GM18520 (cell line): ENCODE measurements at regions not wholly inside any gene's neighbourhood (a gene's known extent, or its start where the extent isn't known, plus 50 kb on each side); places are given as distances from the start of the nearest gene placed in this dataset.

Experiments used
- ATAC-seq: cut with Tn5 transposase; IDR thresholded peaks from one replicate; pipeline ENCODE4 v1.9.1; 2021; ENCODE audit not compliant: unreplicated experiment

DNA sequence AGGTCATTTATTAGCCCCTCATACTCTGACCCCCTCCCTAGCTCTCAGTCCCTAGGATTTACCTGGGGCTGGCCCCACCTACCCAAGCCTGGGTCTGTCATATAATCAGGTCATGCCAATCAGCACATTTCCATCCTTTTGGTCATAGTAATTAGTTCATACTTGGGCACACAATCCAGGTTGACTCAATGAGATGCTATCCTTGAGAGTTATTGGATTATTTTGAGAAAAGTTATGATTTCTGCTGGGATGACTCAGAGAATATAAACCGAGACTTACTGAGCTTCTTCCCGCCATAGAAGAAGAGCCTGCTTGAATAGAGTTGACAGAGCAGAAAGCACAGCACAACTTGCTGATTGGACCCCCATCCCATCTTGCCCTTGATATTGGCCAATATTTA lies 331.5 kb downstream of the CBLN1 start:
- ATAC-seq = no peak

DNA sequence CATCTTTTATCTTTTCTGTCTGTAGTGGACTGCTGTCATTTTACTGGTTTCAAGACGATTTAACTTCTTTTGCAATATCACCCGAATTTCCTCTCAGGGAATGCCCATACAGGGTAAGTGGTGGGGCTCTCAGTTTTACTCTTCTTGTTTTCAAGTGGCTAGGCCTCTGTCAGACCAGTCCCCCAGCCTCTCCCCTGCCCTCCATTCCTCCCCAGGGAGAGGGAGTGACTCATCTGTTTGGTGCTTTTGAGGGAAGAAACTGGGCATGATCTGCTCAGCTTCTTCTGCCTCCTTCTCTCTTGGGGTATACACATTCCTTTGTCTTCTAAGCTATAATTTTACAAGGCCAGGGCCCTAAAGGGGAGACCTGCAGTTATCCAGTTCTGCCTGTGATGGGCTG lies 332.0 kb downstream of the CBLN1 start:
- ATAC-seq = no peak

DNA sequence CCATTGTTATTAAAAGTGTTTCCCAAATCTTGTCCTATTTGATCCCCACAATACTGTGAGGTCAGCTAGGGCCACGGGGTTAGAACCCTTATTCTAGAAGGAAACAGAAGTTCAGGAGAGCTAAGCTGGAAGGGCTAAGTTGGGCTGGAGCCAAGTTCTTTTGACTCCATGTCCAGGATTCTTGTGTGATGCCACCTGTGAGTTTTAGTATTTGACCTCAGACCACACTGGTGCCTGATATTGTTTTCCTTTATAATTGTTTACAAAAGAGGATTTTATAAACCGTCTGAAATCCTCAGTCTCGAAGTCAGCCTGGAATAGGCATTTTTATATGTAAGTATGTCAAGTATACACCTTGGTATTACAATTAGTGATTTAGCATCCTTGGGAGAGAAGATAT lies 332.7 kb downstream of the CBLN1 start:
- no peak for ATAC-seq

DNA sequence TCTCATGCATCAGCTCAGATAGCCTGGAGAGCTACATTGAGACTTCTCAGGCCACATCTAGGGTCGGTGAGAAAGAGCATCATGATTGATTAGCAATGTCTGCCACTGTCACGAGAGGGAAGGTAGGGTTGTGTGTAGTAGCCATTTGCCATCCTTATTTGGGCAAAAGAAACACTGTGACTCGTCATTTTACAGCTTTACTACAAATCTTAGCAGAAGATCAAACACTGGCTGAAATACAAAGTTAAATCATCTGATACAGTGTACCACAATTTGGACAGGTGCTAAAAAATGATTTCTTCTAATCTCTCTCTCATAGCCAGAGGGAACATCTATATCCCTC lies 334.3 kb downstream of the CBLN1 start:
- no peak for ATAC-seq

DNA sequence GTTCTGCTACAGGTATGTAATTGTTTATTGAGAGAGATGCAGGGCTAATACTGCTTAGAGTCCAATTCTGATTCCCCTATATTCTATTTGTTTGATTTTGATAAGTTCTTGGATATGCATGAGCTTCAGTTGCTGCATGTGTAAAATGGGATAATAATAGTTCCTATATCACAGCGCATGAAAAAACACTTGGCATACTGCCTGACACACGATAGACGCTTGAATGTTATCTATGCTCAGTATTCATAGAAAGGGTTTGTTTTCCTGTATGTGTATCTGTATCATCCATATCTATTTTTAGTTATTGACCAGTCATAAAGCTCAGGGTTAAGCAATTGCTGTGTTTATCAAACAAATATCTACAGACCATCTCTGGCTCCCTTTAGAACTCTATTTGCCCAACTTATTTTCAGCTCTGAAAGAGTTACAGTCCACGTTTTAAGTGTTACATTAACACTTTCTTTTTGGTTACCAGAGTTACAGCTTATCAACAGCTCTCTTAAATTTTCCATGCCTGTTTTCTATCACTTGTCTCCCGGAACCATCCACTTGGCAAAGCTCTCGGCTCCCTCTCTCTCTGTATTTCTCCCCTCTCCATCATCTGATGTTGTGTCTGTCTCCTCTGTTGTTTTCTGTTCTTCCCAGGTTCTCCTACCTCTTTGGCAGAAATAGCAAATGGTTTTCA lies 334.8 kb downstream of the CBLN1 start:
- ATAC-seq = no peak

DNA sequence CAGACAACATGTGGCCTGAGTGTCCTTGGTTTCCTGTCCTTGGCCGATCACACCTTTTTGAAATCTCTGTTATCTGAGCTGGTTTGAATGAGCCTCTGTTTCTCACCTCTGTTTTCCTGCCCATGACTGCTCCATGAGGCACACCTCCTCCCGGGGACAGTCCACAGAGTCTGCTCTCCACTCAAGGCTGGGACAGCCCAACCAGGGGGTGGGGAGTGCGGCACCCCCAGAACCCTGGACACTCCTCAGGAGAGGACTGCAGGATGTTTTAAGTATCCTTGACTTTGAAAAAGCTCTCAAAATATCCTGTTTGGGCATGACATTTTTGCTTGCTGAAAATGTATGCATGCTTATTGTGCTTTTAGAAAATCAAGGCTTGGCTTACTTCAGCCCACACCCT lies 333.0 kb upstream of the N4BP1 start:
- ATAC-seq = no peak

DNA sequence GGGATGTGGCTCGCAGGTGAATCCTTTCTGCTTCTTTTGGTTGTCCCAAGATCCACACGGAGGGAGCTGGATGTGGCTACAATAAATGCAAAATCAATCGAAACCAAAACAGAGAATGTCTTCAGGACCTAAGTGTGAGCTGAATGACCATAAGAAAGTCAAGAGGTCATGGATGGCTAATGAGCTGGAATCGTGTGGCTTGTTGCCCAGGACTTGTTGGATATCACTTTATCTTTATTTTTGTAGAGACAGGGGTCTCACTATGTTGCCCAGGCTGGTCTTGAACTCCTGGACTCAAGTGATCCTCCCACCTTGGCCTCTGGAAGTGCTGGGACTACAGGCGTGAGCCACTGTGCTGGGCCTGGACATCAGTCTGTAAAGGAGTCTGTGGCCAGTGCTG lies 326.8 kb upstream of the N4BP1 start:
- no peak for ATAC-seq

DNA sequence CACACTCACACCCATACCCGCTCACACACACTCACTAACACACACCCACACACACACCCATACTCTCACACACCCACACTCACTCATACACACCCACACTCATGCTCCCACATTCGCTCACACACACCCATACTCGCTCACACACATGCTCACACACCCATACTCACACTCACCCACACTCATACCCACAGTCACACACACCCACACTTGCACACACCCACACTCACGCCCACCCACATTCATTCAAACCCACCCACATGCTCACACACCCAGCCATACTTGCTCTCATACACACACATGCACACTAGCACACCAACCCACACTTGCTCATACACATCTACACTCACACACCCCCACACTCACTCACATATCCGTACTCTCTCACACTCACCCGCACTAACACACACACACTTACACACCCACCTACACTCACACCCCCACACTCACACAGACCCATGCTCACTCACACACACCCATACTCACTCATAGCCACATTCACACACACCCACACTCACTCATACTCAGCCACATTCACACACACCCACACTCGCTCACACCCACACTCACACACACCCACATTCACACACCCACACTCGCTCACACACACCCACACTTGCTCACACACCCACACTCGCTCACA lies 322.4 kb upstream of the N4BP1 start:
- no peak for ATAC-seq

DNA sequence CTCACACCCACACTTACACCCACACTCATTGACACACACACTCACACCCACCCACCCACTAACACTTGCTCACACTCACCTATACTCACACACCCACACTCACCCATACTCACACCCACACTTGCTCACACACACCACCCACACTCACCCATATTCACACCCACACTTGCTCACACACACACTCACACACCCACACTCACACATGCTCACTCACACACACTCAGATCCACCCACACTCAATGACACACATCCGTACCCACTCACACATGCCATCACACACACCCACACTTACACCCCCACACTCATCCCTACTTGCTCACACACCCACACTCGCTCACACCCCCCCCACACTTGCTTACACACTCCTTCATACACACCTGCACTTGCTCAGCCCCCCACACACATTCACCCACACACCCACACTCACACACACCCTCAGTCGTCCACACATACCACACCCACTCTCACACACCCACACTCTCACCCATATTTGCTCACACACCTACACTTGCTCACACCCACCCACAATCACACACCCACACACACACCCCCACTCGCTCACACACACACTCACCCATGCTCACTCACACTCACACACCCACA lies 321.1 kb upstream of the N4BP1 start:
- ATAC-seq = no peak

DNA sequence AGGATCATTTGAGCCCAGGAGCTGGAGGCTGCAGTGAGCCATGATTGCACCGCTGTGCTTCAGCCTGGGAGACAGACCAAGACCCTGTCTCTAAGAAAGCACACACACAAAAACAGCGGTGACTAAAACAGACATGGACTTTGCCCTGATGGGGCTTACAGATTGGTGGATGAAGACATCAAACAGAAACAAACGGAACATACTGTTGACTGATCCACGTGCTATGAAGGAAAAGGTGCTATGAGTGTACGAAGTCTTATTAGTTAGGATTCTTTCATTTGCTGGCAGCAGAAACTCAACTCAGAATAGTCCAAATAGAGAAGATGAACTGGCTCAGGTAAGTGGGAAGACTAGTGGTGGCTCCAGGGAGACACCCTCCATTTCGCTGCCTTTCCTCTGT lies 309.8 kb upstream of the N4BP1 start:
- ATAC-seq = no peak

DNA sequence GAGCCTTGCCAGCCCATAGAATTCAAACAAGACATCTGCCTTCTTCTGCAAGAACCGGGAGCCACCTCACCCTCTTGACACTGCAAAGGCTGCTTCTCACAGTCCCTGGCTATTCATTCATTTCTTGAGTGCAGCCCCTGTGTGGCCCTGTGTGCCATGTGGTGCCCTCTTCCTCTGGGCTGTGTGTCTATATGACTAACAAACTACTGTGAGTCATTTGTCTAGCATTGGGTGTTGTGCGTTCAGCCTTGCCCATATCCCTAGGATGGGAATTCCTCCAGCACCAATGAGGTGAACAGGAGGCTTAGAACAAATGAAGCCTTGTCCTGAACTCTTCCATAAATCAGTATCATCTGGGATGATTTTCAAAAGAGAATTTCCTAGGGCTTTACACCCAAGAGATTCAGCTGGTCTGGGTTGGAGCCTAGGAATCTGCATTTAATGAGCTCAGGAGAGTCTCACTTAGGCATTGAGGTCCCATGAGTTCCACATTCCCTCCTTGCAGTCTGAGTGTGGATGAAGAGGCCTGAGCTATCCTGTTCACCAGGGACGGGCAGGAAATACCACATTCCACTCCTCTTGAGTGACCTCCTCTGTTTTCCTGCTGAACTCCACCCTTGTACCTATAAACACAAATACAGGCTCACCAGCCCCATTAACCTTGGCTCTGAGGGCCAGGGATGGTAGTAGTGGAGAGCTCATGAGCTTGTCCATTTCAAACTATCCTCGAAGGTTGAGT lies 308.7 kb upstream of the N4BP1 start:
- no peak for ATAC-seq

DNA sequence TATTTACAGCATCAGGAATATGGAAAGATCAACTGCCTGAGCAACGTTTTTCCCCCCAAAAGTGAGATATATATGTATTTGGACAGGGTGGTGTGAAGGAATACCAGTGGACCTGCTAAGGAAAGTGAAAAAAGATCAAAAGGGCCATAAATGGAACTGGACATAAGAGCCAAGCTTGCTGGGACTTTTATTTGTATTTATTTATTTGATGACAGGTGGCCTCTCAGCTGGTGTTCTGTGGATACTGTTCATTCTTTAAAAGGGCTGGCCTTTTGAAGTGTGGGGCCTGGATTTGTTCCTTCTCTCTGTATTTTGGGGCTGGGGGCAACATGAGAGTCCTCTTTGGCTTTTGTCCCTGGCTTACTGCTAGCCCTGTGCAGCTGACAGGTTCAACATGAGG lies 306.6 kb upstream of the N4BP1 start:
- no peak for ATAC-seq

DNA sequence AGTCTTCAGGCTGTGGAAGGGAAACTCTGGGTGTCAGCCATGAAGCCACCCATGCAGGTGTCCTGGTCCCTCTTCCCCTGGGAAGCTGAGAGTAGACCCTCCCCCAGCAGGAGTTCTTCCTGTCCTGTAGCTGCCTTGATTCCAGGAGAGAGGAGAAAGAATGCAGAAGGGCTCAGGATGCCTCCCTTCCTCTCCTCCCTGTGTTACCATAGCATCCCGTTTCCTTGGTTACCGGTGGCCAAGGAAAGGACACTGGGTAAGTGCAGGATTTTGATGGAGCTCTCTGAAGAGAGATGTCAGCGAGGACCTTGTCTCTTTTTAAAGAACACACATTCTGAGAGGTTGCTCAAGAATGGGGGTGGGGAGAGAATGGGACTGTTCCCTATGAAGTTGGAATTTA lies 304.1 kb upstream of the N4BP1 start:
- no peak for ATAC-seq

DNA sequence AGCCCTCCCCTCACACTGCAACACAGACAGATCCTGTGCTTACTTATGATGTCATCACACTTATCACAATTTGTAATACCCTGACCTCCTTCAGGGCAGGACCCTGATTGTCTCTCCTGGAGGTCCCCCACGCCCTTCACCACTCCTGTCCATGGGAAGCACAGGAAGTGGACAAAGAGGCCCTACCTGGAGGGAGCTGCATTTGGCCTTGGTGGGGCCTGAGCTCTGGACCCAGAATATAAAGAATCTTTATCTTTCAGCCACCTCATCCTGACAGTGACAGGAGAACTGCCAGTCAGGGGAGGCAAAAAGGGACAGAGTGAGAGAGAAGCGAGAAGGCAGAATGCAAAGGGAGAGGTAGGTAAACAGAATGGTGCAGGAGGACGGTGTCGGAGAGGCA lies 303.4 kb upstream of the N4BP1 start:
- ATAC-seq = no peak

DNA sequence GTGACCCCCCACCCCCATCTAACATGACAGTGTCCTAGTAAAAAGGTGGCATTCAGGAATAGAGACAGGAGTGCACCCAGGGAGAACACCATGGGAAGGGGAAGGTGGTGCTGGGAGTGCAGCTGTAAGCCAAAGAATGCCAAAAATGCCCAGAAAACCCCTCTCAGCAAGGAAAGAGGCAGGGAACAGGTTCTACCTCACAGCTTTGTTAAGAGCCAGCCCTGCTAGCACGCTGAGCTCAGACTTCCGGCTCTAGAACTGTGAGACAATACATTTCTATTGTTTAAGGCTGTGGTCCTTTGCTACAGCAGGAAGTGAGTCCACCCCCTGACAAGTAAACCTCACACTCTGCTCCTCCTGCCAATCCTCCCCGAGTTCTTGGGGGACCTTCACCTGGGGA lies 302.4 kb upstream of the N4BP1 start:
- ATAC-seq = no peak

DNA sequence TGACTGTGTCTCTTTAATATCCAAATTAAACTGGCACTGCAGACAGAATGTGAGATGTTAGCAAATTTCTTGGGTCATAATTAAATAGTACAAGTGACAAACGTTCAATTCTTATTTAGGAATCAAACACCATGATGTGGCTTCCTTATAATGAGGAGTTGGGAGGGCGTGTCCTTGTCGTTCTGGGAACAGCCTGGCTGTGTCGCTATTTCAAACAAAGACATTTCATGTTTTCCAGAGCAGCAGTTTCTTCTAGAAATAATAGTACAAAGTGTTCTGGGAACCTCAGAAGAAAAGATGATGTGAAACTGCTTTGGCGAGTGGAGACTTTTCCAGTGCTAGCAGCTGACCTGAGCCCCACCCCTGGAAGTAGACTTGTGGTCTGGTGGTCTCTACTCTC lies 301.7 kb upstream of the N4BP1 start:
- ATAC-seq = no peak

DNA sequence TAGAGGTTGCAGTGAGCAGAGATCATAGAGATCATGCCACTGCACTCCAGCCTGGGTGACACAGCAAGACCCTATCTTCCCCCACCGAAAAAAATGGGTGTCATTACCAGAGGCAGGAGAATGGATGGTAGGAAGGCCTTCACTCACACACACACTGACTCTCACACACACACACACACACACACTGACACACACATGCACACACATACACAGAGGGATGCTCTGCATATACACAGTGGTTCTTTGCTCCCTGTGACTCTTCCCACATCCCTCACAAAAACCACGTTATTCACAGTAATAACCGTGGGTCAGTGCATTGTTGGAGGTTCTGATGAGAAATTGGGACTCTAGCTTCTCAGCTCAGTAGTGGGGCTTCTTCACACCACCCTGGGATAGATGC lies 300.2 kb upstream of the N4BP1 start:
- ATAC-seq = no peak

DNA sequence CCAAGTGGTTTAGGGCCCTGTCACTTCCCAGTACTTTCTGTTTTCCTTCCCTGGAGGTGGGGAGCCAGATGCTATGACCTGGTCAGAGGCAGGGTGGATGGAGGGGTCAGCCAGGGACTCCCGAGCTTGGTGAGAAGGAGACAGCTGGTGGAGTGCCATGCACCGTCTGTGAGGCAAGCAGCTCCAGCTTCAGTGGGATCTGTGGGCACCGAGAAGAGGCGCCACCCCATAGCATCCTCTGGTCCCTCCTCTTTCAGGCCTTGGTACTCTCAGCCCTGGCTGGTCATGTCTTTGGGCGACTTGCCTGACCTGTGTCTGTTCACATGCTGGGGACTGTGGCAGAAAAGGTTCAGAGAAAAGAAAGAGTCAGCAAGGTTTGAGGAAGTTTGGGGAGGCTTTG lies 299.3 kb upstream of the N4BP1 start:
- ATAC-seq = no peak

DNA sequence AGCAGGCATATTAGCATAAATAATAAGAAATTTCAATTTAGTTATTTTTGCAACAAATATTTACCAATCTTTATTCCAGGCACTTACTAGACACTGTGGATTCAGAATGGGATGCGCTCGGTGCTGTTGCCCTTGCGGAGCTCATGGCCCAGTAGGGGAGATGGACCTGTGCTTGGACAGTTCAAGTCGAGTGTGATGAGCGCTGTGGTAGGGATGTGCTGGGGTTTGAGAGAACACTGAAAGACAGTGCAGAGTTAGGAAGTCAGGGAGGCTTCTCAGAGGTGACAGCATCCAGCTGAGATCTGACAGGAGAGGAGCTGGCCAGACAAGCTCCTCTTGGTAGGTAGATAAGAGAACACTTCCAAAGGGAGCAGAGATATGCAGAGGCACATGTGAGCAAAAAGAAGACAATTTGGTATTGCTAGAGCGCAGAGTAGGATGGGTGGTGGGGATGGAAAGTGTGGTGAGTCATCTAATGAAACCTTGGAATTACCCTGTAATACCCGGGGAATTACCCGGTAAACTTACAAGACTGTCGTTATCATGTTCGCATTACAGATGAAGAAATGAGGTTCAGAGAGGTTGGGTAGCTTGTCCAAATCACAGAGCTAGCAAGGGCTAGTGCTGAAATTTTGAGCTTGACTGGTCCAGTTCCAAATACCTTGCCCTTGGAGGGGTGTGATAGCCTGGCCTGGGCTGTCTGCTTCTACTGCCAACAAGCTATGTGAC lies 298.1 kb upstream of the N4BP1 start:
- no peak for ATAC-seq

DNA sequence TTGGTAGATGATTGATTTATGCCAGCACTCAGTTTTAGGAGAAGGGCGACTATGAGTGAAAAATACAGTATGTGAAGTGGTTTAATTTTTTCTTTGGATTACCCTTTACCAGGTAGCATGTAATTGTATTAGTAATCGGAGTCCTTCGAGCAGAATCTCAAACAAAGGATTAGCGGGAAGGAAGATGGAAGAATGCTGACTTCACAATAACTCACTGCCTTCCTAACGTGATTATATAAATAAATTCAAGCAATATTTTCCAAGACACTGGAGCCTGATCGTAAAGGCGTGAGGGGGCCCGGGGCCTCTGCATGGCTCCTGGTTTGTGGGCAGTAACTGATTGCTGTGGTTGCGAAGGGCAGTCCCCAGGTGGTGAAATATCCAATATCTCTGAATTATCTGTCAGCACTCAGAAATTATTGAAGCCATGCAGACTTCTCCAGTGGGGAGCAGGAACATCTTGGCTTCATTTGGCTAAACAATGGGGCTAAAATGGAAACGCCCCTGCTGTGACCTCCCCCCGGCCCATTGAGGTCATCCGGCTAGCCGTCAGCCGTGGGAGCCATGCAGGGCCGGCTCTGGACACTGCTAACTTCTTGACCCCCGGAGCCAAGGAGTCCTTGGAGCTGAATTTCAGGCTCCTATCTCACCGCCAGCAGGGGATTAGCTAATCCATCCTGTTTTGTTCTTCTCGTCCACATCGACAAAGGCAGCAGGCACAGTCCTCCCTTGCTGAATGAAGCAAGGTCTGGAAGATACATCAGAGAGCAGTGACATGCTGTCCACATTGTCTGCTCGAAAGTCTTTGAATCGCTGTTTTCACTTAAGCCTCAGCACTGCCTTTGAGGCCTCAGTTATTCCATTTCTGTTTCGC lies 295.9 kb upstream of the N4BP1 start:
- no peak for ATAC-seq

DNA sequence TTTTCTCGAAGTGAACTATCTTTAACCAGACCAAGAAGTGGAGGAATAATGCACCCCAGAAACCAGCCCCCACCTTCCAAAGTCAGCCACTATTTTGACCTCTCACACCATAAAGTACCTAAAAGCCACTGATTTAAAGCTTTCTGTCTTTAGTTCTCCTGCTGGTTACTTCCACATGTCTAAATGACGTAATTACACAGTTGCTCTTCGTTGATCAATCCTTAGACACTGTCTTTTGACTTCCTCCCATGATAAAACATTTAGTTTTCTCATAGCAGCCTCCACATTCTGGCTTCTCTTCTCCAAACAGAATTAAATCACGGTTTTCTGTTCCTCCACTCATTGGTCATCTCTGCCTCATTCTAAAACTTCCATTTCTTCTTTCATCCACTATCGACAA lies 294.4 kb upstream of the N4BP1 start:
- ATAC-seq = no peak
